ENCODE measurements at regions not wholly inside any gene's neighbourhood (a gene's known extent, or its start where the extent isn't known, plus 50 kb on each side); places are given as distances from the start of the nearest gene placed in this dataset.
A peak's percentile ranks its signal among the peaks of the same experiment; 100 is the strongest.

GRCh38 chr15:29422606-29423005 is 153.0 kb upstream of the NSMCE3 start:
- WGBS: 84% methylated on average over 2 of the region's 2 CpGs
- peak; percentile 60 for DNase-seq (ENCODE audit: extremely low spot score)
- Histone ChIP-seq H3K27ac (replicated peaks in 1 of 4) (no peak overlapping the region), H3K4me3 (no peak overlapping the region), H3K9me3 (no peaks in the 10 kb centered on the region), H3K36me3 (no peaks in the 10 kb centered on the region), H3K4me1 (no peaks in the 10 kb centered on the region), H3K27me3 (no peaks in the 10 kb centered on the region)
- intact Hi-C loops (cut with DNase I): no loop called here
- TF ChIP-seq EP300 (IDR thresholded peaks at IDR 0.05): no peak
- TF ChIP-seq POLR2A (IDR thresholded peaks at IDR 0.05; ENCODE audit: low read depth): no peak
- no peak for TF ChIP-seq POLR2AphosphoS5 (IDR thresholded peaks at IDR 0.05)
- TF ChIP-seq CTCF (IDR thresholded peaks at IDR 0.05): no peak

- Histone ChIP-seq H3K36me3 (no peaks in the 10 kb centered on the region), H3K4me3 (no peak overlapping the region), H3K9me3 (no peaks in the 10 kb centered on the region), H3K4me1 (no peaks in the 10 kb centered on the region), H3K27ac (replicated peaks in 1 of 4) (no peak overlapping the region), H3K27me3 (no peaks in the 10 kb centered on the region)
- TF ChIP-seq POLR2A (IDR thresholded peaks at IDR 0.05; ENCODE audit: low read depth): no peak
- TF ChIP-seq CTCF (IDR thresholded peaks at IDR 0.05): no peak
- no peak for TF ChIP-seq POLR2AphosphoS5 (IDR thresholded peaks at IDR 0.05)
- no peak for TF ChIP-seq EP300 (IDR thresholded peaks at IDR 0.05)
- no peak for DNase-seq (ENCODE audit: extremely low spot score)
- 80% methylated on average over 2 of the region's 2 CpGs for WGBS
- intact Hi-C loops (cut with DNase I): no loop called here
Observed at GRCh38 chr15:29420188-29420587, 150.6 kb upstream of the NSMCE3 start.

- H3K4me3 ChIP-seq: no peak overlapping the region
- H3K27ac ChIP-seq (replicated peaks in 1 of 4): no peak overlapping the region
- TF ChIP-seq EP300 (IDR thresholded peaks at IDR 0.05): no peak
- no peak for TF ChIP-seq CTCF (IDR thresholded peaks at IDR 0.05)
- TF ChIP-seq POLR2AphosphoS5 (IDR thresholded peaks at IDR 0.05): no peak
- TF ChIP-seq POLR2A (IDR thresholded peaks at IDR 0.05; ENCODE audit: low read depth): no peak
- no peak for DNase-seq (ENCODE audit: extremely low spot score)
- intact Hi-C loops (cut with DNase I): no loop called here
- no peaks in the 10 kb centered on the region for H3K36me3 ChIP-seq
- 92% methylated on average over 1 of the region's 1 CpG for whole genome bisulfite sequencing
- H3K9me3 ChIP-seq: no peaks in the 10 kb centered on the region
- no peaks in the 10 kb centered on the region for H3K4me1 ChIP-seq
- no peaks in the 10 kb centered on the region for H3K27me3 ChIP-seq
Observed at GRCh38 chr15:29418931-29419330, 149.3 kb upstream of the NSMCE3 start.

- no peaks in the 10 kb centered on the region for H3K27me3 ChIP-seq
- DNase-seq (ENCODE audit: extremely low spot score): no peak
- 83% methylated on average over 4 of the region's 4 CpGs for WGBS
- H3K36me3 ChIP-seq: no peaks in the 10 kb centered on the region
- no peak for TF ChIP-seq CTCF (IDR thresholded peaks at IDR 0.05)
- TF ChIP-seq EP300 (IDR thresholded peaks at IDR 0.05): no peak
- TF ChIP-seq POLR2AphosphoS5 (IDR thresholded peaks at IDR 0.05): no peak
- no peak for TF ChIP-seq POLR2A (IDR thresholded peaks at IDR 0.05; ENCODE audit: low read depth)
- H3K4me1 ChIP-seq: no peaks in the 10 kb centered on the region
- intact Hi-C loops (cut with DNase I): no loop called here
- H3K4me3 ChIP-seq: no peak overlapping the region
- H3K27ac ChIP-seq (replicated peaks in 1 of 4): no peak overlapping the region
- H3K9me3 ChIP-seq: no peaks in the 10 kb centered on the region
Observed at GRCh38 chr15:29418178-29418577, 148.6 kb upstream of the NSMCE3 start.

- Histone ChIP-seq H3K27me3 (no peaks in the 10 kb centered on the region), H3K27ac (replicated peaks in 1 of 4) (no peak overlapping the region), H3K9me3 (no peaks in the 10 kb centered on the region), H3K4me3 (no peak overlapping the region), H3K36me3 (no peaks in the 10 kb centered on the region), H3K4me1 (no peaks in the 10 kb centered on the region)
- intact Hi-C loops (cut with DNase I): no loop called here
- no peak for DNase-seq (ENCODE audit: extremely low spot score)
- TF ChIP-seq EP300 (IDR thresholded peaks at IDR 0.05): no peak
- no peak for TF ChIP-seq POLR2A (IDR thresholded peaks at IDR 0.05; ENCODE audit: low read depth)
- TF ChIP-seq CTCF (IDR thresholded peaks at IDR 0.05): no peak
- WGBS: 88% methylated on average over 3 of the region's 3 CpGs
Observed at GRCh38 chr15:29411299-29411698, 141.7 kb upstream of the NSMCE3 start.
